ENCODE measurements at regions not wholly inside any gene's neighbourhood (a gene's known extent, or its start where the extent isn't known, plus 50 kb on each side); places are given as distances from the start of the nearest gene placed in this dataset.

DNA sequence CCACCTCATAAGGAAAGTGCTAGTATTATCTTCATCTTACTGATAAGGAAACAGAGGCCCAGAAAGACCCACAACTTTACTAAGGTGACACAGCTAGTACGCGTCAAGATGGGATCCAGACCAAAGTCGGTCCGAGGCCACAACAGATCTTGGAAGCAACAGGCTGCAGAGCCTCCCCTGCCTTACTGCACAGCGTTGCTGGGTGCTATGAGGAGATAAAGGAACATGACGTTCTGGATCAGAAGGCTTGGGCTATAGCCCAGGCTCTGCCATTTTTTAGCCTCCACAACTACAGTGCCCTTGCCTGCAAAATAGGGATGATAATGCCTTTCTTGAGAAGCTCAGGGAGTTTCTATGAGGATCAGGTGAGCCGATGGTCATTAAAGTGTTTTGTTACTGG, 144.1 kb downstream of the NMUR2 start:
- TF ChIP-seq POLR2A (IDR thresholded peaks at IDR 0.05) = no peak
- TF ChIP-seq, protein P1, sequence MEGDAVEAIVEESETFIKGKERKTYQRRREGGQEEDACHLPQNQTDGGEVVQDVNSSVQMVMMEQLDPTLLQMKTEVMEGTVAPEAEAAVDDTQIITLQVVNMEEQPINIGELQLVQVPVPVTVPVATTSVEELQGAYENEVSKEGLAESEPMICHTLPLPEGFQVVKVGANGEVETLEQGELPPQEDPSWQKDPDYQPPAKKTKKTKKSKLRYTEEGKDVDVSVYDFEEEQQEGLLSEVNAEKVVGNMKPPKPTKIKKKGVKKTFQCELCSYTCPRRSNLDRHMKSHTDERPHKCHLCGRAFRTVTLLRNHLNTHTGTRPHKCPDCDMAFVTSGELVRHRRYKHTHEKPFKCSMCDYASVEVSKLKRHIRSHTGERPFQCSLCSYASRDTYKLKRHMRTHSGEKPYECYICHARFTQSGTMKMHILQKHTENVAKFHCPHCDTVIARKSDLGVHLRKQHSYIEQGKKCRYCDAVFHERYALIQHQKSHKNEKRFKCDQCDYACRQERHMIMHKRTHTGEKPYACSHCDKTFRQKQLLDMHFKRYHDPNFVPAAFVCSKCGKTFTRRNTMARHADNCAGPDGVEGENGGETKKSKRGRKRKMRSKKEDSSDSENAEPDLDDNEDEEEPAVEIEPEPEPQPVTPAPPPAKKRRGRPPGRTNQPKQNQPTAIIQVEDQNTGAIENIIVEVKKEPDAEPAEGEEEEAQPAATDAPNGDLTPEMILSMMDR (IDR thresholded peaks at IDR 0.05) = no peak

Measured in tibial nerve (tissue), 3 donors.